ENCODE measurements at regions not wholly inside any gene's neighbourhood (a gene's known extent, or its start where the extent isn't known, plus 50 kb on each side); places are given as distances from the start of the nearest gene placed in this dataset.

DNA sequence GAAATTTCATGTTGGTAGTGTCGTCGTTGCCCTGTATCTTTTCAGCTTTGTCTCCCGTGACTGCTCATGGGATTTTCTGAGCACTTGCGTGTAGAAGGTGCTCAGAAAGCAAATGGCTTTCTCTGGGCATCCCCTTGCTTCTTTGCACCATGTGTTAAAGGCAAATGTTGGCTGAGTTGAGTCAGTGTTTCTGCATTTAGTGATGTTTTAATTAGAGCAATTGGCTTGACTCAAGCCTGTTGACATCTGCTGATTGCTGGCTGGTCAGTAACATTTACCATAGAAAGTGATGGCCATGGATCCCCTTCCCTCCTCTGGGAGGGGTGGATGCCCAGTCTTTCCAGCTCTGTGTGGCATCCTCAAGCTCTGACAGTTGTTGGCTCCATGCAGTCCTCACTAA, 187.2 kb upstream of the MPHOSPH6 start:
- no peak for DNase-seq

DNA sequence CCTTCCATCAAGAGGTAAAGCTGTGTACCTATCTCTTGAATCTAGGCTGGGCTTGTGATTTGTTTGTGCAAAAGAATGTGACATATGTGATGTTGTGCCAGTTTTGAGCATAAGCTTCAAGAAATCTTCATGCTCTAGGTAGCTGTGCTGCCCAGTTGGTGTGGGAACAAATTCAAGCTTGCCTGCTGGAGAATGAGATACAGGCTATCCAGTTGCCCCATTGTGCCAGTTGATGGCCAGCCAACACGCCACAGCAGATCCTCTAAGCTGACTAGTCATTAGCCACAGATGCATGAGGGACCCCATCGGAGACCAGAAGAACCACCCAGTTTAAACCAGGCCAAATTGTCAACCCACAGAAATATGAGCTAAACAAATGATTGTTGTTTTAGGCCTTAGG, 180.5 kb upstream of the MPHOSPH6 start:
- DNase-seq: no peak

DNA sequence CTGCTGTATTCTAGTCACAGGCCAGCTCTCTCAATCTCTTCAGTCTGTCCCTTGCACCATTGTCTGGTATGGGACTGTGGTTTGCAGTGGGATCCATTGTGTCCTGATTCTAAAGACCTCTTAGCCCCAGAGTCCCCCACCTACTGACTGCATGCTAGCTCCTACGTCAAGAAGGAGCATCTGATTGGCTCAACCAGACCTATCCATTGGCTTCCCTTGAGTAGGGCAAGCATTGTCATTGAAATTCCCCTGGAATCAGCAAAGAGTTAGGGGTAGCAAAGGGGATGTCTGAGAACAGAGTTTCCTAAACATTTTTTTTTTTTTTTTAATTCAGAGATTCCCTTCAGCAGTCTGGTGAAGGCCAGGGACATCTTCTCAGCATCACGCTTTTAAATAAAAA, 175.3 kb upstream of the MPHOSPH6 start:
- no peak for DNase-seq

DNA sequence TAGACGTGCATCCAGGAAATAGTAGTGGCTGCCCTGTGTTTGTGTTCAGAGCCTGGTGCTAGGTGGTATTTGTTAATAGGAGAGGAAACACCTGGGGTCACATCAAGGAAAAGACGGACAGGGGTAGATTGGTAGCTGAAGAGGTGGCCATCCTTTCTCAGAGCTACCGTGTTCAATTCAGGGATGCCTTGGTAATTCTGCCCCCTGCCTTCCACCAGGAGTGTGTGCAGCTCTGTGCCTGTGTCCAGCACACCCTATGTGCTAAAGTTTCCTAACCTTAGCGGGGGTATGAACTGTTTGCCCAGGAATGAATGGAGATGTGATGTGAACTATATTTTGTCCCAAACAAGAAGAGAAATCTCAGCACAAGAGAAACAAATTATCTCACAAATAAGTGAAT, 174.1 kb upstream of the MPHOSPH6 start:
- no peak for DNase-seq

DNA sequence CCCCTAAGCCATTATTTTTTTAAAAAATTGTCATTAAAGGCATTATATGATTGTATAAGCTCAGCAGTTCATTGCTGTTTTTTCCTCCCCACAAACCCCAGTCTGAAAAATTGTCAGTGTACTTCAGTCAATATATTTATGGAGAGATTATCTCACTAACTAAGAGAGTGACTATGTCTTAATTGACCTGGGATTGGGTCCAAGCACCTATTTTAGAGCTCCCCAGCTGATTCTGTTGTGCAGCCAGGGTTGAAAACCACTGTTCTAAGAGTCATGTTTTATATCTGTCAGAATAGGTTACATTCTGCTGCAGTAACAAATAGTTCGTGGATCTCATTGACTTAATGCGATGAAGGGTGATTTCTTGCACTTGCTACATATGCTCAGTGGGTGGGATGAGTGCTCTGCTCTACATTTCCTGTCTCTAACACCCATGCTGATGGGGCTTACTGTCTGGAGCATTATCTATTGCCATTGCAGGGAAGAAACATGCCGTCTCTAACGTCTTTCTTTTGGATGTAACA, 171.2 kb upstream of the MPHOSPH6 start:
- no peak for DNase-seq

DNA sequence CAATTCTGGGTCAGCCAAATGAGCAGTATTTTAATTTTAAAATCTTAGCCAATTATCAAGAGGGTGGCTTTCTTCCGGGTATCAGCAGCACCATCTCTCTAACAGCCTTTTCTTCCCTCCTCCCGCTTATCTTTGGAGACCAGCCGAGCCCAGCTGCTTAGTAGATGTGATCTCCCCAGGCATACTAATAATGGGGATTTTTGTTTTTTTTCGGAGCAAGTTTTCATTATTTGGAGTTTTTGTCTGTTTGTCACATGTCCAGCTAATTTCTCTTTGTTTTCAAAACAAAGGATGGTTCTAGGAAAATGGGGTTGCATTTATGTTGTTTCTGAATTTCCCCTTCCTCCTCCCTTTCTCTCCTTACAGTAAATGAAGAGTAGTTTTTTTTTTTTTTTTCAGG, 170.5 kb upstream of the MPHOSPH6 start:
- no peak for DNase-seq

DNA sequence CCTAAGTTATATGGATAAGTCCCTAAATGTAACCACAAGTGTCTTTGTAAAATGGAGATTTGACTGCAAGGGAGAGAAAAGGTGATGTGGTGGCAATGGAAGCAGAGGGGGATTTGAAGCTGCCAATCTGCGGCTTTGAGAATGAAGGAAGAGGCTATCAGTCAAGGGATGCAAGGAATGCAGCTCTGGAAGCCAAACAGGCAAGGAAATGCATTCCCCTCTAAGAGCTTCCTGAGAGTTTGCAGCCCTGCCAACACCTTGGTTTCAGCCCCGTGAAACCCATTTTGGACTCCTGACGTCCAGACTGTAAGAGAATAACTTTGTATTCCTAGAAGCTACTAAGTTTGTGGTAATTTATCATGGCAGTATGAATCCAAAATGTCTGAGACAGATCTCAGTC, 167.3 kb upstream of the MPHOSPH6 start:
- DNase-seq: no peak

DNA sequence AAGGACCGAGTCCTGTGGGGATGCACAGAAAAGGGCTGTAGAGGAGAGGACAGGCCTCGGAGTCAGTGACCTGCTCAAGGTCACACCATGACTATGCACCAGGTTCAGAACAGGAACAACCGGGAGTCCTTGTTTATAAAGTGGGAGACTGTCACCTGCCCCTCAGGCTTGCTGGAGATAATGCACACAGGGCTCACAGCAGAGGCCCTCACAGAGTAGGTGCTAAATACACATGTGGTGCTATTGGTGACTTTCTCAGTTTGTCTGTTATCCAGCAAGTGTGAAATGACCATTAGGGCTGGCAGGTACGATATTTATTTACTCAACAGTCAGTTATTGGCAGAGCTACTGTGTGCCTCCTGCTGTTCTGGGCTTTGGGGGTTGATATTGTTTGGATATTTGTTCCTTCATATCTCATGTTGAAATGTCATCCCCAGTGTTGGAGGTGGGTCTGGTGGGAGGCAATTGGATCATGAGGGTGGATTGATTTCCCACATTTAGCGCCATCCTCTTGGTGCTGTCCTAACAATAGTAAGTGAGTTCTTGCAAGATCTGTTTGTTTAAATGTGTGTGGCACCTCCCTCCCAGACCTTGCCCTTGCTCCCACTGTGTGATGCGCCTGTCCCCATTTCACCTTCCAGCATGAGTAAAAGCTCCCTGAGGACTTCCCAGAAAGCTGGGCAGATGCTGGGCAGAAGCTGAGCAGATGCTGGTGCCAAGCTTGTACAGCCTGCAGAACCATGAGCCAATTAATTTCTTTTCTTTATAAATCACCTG, 162.1 kb upstream of the MPHOSPH6 start:
- no peak for DNase-seq

DNA sequence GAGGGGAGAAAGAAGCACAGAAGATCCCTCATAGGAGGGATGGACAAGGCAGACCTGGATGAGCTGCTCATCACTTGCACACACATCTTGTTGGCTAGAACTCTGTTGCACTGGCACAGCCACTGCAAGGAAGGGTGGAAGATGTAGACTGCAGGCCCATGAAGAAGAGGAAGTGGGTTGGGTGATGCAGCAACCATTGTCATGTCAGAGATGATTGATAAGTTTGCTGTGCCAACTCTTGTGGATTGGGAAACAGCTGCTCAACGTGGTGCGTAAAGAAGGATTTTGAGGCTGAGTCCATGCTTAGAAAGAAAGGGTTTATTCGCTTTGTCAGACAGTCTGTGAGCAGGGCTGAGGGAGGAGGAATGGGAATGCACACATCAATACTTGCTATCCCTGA, 161.4 kb upstream of the MPHOSPH6 start:
- DNase-seq: no peak

DNA sequence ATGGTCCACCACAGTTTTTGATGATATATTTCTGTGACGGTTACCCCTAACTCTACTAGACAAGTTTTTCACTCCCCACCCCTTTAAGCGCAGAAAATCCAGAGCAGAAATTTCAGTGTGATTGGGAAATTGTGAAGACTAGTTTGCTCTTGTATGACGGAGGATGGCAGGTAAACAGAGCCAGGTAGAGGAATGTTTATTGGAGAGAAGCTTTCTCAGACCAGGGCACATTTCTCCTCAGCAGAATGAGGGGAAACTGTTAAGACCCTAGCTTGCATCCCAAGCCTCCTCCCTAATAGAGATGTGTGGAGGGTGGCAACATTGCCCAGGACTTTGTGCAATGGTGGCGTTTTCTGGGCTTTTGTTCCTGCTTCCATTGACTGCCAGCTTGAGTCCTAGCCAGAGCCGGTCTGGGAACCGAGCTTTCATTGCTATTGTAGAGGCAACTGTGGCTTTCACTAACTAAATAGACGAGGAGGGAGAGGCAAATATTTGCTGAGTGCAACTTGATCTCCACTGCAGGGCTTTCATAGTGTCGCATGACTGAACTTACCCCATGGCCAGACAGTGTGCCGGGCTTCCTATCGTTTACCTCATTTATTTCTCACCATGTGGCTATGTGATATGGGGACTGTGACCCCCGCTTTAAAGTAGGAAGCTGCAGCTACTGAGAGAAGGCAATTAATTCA, 159.6 kb upstream of the MPHOSPH6 start:
- DNase-seq: no peak

DNA sequence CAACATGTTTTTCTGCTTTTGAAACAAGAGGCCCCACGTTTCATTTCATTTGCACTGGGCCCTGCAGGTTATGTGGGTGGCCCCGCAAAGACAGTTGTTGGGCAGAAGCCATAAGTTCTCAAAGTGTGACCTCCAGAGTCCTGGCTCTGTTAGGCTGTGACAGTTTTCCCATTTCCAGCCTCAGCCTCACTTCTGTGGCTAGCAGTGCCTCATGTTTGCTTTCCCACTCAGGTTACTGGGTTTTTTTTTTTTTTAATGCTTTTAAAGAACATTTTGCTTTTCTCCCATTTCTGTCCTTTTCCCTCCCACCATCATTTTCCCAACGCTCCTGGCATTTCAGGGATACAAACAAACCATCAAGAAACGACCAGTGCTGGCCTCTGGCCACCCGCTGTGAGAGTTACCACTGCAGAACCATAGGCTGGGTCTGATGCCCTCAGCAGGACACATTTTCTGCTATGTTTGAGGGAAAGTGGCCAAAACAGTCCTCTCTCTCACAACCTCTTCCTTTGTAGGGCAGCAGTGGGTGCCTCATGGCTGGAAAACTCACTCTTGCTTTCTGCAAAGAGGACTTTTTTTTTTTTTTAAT, 159.0 kb upstream of the MPHOSPH6 start:
- DNase-seq: no peak

DNA sequence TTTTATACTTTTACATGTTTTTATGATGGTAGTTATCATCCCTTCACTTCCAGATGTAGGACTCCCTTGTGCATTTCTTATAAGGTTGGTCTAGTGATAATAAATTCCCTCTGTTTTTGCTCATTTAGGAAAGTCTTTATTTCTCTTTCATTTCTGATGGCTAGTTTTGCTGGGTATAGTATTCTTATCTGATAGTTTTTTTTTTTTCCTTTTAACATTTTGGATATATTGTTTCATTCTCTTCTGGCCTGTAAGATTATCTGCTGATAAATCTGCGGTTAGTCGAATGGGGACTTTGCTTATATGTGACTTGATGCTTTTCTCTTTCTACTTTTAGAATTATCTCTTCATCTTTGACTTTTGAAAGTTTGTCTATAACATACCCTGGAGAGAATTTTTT, 153.1 kb upstream of the MPHOSPH6 start:
- DNase-seq: no peak

DNA sequence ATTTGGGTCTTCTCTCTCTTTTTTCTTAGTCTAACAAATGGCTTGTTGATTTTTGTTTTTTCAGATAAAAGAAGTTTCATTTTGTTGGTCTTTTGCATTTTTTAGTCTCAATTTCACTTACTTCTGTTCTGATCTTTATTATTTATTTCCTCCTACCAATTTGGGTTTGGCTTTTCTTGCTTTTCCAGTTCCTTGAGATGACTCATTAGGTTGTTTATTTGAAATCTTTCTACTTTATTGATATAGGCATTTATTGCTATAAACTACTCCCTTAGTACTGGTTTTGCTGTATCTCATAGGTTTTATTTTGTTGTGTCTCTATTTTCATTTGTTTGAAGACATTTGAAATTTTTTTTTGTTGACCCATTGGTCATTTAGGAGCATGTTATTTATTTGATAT, 152.2 kb upstream of the MPHOSPH6 start:
- DNase-seq: no peak

DNA sequence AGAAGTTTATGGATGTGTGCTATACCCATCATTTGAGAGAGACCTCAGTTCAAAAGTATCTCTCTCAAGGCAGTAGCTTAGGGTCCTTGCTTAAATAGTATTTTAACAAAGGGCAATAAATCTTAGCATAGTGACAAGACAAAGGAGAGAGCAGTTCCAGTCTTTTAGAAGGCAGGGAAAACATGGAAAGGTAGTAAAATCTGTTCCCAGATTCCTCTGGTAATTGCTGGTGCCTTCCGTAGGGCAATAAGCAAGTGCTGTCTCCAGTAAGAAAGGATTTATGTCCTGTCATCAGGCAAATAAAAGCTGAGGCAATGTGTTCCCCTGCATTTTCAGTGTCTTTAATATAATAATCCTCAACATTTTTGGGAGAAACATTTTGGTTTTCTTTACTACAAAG, 149.0 kb upstream of the MPHOSPH6 start:
- DNase-seq: no peak

DNA sequence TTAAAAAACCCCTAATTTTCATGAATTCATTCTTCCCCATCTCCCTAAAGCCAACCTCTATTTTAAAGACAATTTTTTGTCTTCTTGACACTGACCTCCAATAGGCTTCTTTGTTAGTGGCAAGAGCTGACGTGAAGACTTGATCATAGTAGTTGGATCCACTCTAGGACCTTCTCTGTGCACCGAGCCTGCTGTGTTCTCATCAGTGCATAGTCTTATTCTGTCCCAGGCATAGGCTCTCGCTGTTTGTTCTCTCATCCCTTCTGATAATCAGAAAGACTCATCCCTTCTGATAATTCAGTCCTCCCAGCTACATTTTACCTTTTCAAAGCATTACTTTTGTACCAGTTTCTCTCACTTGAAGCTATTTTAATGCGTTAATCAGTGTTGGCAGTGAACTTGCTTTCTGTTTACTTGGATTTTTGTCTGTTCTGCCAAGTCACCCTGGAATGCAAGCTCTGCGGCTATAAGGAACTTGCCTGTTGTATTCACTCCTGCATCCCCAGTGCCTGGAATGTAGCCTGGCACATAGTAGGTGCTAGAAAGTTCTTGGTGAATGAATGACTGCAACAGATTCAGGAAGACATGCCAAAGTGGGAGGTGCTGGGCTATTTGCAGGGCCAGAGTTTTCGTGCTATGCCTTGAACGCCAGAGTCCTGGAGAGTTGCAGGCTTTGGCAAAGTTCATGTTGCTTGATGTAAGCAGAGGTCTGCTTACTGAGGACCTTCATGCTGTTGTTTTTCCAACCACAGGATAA, 147.6 kb upstream of the MPHOSPH6 start:
- DNase-seq: no peak

DNA sequence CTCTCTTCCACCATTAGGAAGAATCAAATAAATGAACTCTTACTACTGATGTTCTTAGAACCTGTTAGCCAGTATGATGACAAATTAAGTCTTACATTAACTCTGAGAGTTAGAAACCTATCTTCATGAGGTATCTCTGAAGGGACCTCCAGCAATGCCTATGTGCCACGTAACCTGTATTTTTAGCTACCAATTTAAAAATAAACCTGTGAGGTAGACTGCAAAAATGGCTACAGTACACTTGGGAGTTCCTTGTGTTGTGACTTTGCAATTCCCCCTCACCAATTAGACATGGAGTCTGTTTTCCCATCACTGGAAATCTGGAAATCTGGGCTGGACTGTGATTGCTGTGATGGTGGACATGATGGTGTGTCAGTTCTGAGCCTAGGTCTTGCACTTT, 143.7 kb upstream of the MPHOSPH6 start:
- no peak for DNase-seq

DNA sequence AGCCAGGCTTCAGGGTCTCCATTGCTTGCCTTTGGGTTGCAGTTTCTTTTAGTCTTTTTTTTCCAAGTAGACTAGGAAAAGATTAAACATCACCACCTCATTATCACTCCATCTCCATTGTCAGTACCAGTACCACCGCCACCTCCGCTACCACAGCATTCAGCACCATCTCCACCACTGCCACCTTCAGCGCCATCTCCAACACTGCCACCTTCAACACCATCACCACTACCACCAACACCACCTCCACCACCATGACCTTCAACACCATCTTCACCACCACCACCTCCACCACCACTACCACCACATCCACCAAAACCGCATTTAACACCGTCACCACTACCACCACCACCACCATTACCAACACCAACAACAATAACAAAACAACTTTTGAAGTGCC, 141.5 kb upstream of the MPHOSPH6 start:
- no peak for DNase-seq

DNA sequence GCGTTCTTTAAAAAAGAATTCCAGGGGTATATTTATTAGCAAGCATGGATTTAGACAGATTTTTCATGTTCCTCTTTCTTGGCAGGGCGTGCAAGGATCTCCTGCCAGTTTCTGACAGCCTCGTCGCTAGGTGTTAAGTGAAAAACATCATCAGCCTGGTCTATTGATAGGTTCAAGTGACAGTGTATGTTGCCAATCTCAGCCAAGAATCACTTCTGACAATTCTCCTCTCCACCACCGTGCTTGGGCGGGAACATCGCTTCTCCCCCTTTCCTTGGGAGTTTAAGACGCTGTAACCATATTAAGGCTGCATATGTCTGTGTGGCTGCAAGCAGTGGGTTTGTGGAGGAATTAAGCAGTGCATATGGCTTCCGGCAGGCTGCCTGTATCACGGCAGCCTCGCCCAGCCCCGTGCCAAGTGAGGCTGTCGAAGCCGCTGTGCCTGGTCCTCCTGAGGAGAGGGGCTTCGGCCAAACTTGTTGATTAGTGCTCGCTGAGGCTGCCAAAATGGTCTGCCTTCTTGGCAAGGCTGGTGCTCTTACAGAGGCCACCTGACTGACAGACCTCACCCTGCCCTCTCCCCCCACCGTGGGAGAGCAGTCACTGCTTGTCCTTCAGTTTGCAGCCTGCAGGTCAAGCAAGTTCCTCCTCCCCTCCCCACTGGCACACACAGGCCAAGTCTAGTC, 132.2 kb upstream of the MPHOSPH6 start:
- no peak for DNase-seq

DNA sequence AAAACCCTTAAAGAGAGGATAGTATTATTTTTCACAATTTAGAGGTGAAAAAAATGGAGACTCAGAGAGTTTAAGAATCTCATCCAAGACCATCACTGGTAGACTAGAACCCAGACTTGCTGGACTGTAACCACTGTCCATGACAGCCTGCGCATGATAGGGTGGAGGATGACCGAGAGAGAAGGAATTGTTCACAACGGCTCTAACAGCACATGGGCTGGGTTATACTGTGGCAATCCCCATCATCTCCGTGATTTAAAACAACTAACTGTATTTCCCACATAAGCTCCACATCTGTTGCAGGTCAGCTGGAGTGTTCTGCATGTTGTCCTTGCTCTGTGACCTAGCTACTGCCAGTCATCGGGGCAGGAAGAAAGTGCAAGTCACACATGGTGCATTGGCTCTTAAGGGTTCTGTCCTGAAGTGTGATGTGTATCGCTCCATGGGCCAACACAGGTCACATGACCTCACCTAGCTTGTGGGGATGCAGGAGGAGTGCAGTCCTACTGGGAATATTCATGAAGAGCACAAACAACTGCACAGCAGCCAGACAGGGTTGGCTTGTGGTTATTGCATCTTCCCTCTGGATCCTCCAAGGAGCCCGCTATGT, 131.2 kb upstream of the MPHOSPH6 start:
- no peak for DNase-seq

DNA sequence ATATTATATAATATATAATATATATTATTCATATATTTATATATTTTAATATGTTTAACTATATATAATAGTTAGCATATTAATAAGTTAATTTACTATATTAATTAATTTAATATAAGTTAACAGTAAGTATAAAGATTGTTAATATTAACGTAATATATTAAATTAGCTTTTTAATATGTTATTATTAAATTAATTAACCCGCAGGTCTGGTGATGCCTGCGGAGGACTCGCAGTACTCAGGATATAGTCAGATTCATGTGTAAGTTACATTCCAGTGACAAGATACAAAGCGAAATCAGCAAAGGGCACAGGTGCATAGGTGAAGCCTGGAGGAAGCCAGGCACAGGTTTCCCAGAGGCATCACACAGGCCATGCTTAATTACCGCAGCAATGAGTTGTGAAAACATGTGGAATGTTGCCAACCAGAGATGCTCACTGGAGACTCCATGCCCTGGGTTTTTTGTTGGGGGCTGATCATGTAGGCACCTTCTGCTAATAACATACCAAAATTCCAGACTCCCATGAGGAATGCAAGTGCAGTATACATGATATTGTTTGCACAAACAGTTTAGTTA, 130.4 kb upstream of the MPHOSPH6 start:
- no peak for DNase-seq

DNA sequence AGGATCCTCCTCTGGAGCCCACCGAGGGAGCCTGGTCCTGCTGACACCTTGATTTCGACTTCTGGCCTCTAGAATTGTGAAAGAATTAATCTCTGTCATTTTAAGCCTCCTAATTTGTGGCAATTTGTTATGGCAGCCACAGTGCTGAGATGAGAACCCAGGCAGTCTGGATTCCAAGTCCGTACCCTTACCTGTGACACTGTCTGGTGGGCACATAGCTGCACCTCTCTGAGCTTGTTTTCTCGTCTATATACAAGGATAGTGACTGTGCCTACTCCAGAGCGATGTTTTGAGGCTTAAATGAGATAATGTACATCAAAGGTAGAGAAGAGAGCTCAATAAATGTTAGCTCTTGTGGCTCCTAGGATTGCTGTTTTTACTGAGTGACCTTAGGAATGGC, 128.4 kb upstream of the MPHOSPH6 start:
- DNase-seq: no peak

All from RPMI8226 (cell line).